ENCODE measurements at regions not wholly inside any gene's neighbourhood (a gene's known extent, or its start where the extent isn't known, plus 50 kb on each side); places are given as distances from the start of the nearest gene placed in this dataset.
"Not testable (repeated sequence)": the region's sequence is repeated elsewhere in the genome, so short reads cannot be mapped to it uniquely, and the experiment has no call there.

- Histone ChIP-seq H3K4me3 (no peak overlapping the region), H3K4me1 (no peaks in the 10 kb centered on the region), H3K27ac (no peak overlapping the region), H3K9me3 (no peaks in the 10 kb centered on the region), H3K27me3 (no peaks in the 10 kb centered on the region), H3K36me3 (no peaks in the 10 kb centered on the region)
- TF ChIP-seq, protein P1, sequence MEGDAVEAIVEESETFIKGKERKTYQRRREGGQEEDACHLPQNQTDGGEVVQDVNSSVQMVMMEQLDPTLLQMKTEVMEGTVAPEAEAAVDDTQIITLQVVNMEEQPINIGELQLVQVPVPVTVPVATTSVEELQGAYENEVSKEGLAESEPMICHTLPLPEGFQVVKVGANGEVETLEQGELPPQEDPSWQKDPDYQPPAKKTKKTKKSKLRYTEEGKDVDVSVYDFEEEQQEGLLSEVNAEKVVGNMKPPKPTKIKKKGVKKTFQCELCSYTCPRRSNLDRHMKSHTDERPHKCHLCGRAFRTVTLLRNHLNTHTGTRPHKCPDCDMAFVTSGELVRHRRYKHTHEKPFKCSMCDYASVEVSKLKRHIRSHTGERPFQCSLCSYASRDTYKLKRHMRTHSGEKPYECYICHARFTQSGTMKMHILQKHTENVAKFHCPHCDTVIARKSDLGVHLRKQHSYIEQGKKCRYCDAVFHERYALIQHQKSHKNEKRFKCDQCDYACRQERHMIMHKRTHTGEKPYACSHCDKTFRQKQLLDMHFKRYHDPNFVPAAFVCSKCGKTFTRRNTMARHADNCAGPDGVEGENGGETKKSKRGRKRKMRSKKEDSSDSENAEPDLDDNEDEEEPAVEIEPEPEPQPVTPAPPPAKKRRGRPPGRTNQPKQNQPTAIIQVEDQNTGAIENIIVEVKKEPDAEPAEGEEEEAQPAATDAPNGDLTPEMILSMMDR (IDR thresholded peaks at IDR 0.05): no peak
- no peak for TF ChIP-seq POLR2A (IDR thresholded peaks at IDR 0.05)
- DNase-seq: no peak
- intact Hi-C loops (cut with DNase I; ENCODE audit: low total_unique reads): no loop called here
These were observed 145.7 kb downstream of the LIG4 start for GRCh38 chr13:108069521-108070210.

GRCh38 chr13:108064372-108064771, 151.0 kb downstream of the LIG4 start:
- H3K36me3 ChIP-seq; H3K27me3 ChIP-seq; DNase-seq; H3K27ac ChIP-seq; H3K4me1 ChIP-seq; H3K4me3 ChIP-seq; H3K9me3 ChIP-seq; intact Hi-C loops (cut with DNase I; ENCODE audit: low total_unique reads): not testable (repeated sequence)

- no peak for TF ChIP-seq POLR2A (IDR thresholded peaks at IDR 0.05)
- TF ChIP-seq, protein P1 (IDR thresholded peaks at IDR 0.05): no peak
- Histone ChIP-seq H3K36me3 (no peaks in the 10 kb centered on the region), H3K27me3 (no peaks in the 10 kb centered on the region), H3K4me1 (no peaks in the 10 kb centered on the region), H3K9me3 (no peaks in the 10 kb centered on the region), H3K27ac (no peak overlapping the region), H3K4me3 (no peak overlapping the region)
- intact Hi-C loops (cut with DNase I; ENCODE audit: low total_unique reads): no loop called here
- no peak for DNase-seq
These were observed 155.2 kb downstream of the LIG4 start for GRCh38 chr13:108060111-108060510.

GRCh38 chr13:108056278-108056677, 159.1 kb downstream of the LIG4 start:
- Histone ChIP-seq H3K4me3 (no peak overlapping the region), H3K27ac (no peak overlapping the region), H3K36me3 (no peaks in the 10 kb centered on the region), H3K4me1 (no peaks in the 10 kb centered on the region), H3K27me3 (no peaks in the 10 kb centered on the region), H3K9me3 (no peaks in the 10 kb centered on the region)
- intact Hi-C loops (cut with DNase I; ENCODE audit: low total_unique reads): no loop called here
- no peak for DNase-seq
- TF ChIP-seq, protein P1 (IDR thresholded peaks at IDR 0.05): no peak
- TF ChIP-seq POLR2A (IDR thresholded peaks at IDR 0.05): no peak

- Histone ChIP-seq H3K4me3 (no peak overlapping the region), H3K27me3 (no peaks in the 10 kb centered on the region), H3K4me1 (no peaks in the 10 kb centered on the region), H3K36me3 (no peaks in the 10 kb centered on the region), H3K9me3 (no peaks in the 10 kb centered on the region), H3K27ac (no peak overlapping the region)
- TF ChIP-seq, protein P1 (IDR thresholded peaks at IDR 0.05): no peak
- no peak for TF ChIP-seq POLR2A (IDR thresholded peaks at IDR 0.05)
- intact Hi-C loops (cut with DNase I; ENCODE audit: low total_unique reads): no loop called here
- DNase-seq: no peak
These were observed 166.1 kb downstream of the LIG4 start for GRCh38 chr13:108049211-108049610.

- no peaks in the 10 kb centered on the region for H3K36me3 ChIP-seq
- intact Hi-C loops (cut with DNase I; ENCODE audit: low total_unique reads): no loop called here
- TF ChIP-seq, protein P1 (IDR thresholded peaks at IDR 0.05): no peak
- TF ChIP-seq POLR2A (IDR thresholded peaks at IDR 0.05): no peak
These were observed 170.4 kb downstream of the LIG4 start for GRCh38 chr13:108044954-108045353.

GRCh38 chr13:108042866-108043265, 172.5 kb downstream of the LIG4 start:
- intact Hi-C loops (cut with DNase I; ENCODE audit: low total_unique reads); H3K4me3 ChIP-seq; H3K36me3 ChIP-seq; H3K27me3 ChIP-seq; H3K9me3 ChIP-seq; DNase-seq; H3K4me1 ChIP-seq; H3K27ac ChIP-seq: not testable (repeated sequence)

More at GRCh38 chr13:108044954-108045353, 170.4 kb downstream of the LIG4 start:
- H3K27ac ChIP-seq: no peak overlapping the region
- H3K9me3 ChIP-seq: no peaks in the 10 kb centered on the region
- no peaks in the 10 kb centered on the region for H3K27me3 ChIP-seq
- H3K4me3 ChIP-seq: no peak overlapping the region
- H3K4me1 ChIP-seq: no peaks in the 10 kb centered on the region
- DNase-seq: no peak
